ENCODE measurements at regions not wholly inside any gene's neighbourhood (a gene's known extent, or its start where the extent isn't known, plus 50 kb on each side); places are given as distances from the start of the nearest gene placed in this dataset.

DNA sequence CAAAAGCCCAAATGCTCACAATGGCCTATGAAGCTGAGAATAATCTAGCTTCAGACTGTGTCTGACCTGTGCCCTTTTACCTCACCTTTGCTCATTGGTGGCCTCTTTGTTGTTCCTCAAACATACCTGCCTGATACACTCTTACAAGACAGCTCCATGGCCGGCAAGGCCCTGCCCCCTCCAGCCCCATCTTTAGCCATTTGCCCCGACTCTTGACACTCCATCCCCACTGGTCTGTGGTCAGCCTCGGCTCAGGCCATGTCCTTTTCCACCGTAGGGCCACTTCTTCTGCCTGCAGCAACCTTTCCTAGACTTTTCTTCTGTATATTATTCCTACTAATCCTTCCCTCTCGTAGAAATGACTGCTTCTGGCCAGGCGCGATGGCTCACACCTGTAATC, 265.2 kb downstream of the RPS24 start:
- no peak for DNase-seq (ENCODE audit: low spot score)

- DNase-seq (ENCODE audit: low spot score) = no peak
These were observed 266.3 kb downstream of the RPS24 start for GRCh38 chr10:78299851-78300468.

DNA sequence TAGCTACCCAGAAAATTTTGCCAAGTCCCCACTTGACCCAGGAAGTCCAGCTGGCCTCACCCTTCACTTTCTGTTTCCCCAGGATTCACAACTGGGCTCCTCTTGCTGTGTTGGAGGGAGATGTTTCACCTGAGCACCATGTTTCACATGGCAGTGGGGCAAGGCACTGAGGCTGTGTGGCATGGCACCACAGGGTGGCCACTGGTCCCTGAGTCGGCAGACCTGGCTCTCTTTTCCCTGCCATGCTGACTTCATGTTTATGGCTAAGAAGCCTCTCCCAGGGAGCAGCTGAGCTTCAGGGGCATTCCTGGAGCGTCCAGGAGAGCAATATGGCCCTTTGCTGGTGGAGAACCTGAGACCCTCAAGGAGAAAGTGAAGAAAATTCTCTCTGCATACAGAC, 266.9 kb downstream of the RPS24 start:
- DNase-seq (ENCODE audit: low spot score) = no peak

DNA sequence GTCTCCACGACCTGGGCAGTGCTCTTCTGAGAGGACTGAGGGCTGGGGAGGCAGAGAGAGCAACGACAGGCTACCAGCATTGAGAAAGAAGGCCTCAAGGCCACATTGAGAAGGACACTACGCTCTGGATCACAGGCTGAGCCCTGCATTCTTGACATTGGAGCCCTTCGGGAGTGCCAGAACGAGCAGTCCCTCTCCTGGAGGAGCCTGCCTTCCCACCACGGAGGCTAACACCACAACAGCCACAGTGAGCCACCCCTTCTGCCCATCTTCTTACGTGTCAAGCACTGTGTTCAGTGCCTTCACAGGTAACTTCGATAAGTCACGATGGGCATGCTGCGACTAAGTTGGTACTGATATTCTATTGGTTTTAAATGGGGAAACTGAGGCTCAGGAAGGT, 267.8 kb downstream of the RPS24 start:
- no peak for DNase-seq (ENCODE audit: low spot score)

- no peak for DNase-seq (ENCODE audit: low spot score)
These were observed 268.5 kb downstream of the RPS24 start for GRCh38 chr10:78301891-78302738.

GRCh38 chr10:78302739-78302988, 269.0 kb downstream of the RPS24 start:
- DNase-seq (ENCODE audit: low spot score) = no peak

- DNase-seq (ENCODE audit: low spot score) = peak; percentile 93
These were observed 269.6 kb downstream of the RPS24 start for GRCh38 chr10:78302989-78303854.

DNA sequence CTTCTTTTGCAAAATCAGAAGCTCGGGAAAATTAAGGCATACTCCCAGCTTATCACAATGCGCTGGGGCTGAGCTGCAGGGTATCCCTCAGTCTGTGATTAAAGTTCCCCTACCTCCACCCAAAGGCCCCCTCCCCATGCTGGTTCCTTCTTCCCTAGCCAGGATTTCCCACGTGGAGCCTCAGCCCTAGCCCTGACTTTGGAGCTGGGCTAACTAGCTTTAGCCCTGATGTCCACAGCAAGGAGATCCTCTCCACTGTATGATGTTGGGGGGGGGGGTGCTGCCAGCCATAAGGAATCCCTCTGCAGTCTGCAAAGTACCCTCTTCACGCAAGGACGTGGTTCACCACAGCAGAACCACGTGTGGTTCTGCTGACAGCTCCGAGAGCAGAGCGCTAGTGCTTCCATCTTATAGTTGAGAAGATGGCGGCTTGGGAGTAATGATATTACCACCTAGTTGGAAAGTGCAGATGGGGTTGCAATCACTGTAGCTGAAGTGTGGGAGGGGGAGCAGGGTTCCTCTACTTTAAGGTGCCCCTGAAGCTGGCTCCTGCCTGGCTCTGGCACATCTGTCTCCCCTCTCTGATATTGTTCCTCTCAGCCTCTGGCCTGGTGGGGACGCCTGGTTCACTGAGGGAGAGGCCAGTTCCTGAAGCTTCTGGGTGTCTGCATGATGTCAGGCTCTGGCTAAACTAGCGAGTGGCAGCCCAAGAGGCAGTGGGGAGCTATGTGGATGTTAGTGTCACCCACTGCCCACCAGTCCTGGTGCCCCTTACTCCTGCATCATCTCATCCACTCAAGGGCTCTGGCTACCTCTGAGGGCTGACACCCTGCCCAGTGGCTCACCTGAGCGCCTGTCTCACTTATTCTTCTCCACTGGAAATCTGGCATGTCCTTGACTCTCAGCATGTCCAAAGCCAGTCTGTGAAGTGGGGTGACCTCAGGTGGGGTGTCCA, 270.7 kb downstream of the RPS24 start:
- DNase-seq (ENCODE audit: low spot score) = no peak

- no peak for DNase-seq (ENCODE audit: low spot score)
These were observed 271.6 kb downstream of the RPS24 start for GRCh38 chr10:78305311-78305710.

DNA sequence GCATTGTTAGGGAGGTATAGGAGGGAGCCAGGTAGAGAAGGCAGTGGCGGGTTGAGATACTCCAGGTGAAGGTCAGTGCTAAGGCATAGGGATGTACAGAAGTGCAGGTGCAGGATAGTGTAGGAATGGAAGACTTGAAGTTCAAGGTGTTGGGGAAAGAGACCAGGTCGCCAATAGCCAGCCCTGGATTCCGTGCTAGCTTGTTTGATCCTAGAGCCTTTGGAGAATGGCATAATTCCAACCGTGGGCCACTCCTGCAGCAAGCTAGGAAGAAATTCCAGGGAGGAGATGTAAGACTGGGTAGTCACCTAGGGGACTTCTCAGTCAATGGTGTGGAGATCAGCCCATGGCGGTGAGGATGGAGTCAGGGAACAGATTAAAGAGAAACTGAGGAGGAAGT, 272.7 kb downstream of the RPS24 start:
- DNase-seq (ENCODE audit: low spot score) = no peak

GRCh38 chr10:78307576-78307975, 273.9 kb downstream of the RPS24 start:
- no peak for DNase-seq (ENCODE audit: low spot score)

DNA sequence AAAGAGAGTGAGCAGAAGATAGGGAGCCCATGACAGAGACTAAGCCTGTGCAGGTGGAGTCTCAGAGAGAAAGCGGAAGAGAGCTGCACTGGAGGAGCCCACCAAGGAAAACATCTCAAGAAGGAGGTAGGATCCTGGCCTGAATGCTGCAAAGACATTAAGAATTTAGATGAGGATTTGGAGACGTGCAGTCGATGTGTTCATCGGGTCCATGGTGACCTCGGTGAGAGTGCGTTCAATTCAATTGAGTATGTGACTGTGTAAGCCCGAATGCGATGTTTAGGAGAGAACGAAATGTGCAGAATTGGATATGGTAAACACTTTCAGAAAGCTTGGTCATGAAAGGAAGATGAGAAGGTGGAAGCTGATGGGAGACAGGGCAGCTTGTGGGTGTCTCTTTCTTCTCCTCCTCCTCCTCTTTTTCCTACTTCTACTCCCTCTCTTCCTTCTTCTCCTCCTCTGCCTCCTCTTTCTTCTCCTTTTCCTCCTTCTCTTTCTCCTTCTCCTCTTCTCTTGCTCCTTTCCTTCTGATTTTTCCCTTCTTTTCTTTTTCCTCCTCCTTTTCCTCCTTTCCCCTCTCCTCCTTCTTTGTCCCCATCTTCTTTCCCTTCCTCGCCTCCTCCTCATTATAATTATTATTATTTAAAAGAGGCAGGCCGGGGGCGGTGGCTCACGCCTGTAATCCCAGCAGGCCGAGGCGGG, 276.0 kb downstream of the RPS24 start:
- DNase-seq (ENCODE audit: low spot score) = no peak

GRCh38 chr10:78310481-78311080, 276.9 kb downstream of the RPS24 start:
- no peak for DNase-seq (ENCODE audit: low spot score)

GRCh38 chr10:78312197-78313047, 278.8 kb downstream of the RPS24 start:
- no peak for DNase-seq (ENCODE audit: low spot score)

DNA sequence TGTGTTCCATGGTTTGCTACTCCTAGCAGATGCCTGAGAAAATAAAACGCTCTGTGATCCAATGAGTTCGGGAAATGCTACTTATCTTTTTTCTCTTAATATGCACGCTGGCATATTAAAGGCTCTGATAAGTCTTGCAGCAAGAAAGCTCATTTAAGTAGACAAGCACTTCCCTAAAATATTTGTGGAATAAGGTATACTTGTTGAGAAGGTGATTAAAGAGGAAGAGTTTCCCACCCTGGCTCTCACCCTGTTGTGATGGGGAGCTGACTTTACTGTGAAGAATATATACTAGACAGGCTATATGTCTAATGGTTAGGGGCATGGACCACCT, 279.4 kb downstream of the RPS24 start:
- DNase-seq (ENCODE audit: low spot score) = no peak

GRCh38 chr10:78313636-78314035, 280.0 kb downstream of the RPS24 start:
- DNase-seq (ENCODE audit: low spot score) = no peak

GRCh38 chr10:78314651-78315050, 281.0 kb downstream of the RPS24 start:
- no peak for DNase-seq (ENCODE audit: low spot score)

DNA sequence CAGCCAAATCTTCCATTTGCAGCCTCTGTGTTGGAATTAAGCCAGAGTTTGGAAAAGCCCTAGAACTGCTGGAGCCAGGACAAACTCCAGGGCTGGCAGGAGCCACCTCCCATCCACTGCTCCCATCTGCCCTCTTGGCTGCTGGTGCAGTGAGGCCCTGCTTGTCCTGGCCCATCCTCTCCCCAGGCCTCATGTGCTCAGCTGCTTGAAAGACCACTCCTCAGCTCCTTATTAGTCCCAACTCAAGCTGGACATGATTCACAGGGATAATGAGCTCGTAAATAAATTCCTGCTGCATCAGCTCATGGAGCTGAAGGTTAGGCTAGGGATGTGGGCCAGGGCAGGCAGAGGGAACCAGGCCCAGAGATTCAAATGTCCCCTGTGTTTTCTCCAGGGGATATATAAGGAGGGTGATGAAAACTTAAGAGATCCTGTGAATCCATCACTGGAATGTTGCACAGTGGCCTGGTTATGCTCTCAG, 282.8 kb downstream of the RPS24 start:
- DNase-seq (ENCODE audit: low spot score) = no peak

GRCh38 chr10:78318305-78318704, 284.6 kb downstream of the RPS24 start:
- no peak for DNase-seq (ENCODE audit: low spot score)

DNA sequence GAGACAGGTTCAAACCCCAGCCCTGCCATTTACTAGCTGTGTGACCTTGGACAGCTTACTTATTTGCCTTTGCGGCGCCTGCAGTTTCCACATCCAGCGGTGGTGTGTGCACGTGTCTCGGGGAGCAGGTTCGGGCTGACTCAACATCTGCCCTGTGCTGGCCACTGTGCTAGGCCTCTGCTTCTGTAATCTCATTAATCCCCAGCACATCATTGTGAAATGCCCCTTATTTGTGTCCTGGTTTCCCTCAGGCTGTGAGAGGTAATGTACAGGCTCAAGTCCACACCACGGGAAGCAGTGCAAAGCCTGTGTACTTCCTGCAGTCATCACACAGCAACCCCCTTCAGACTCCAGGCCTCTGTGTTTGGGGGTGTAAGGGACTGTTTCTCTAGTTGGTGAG, 285.7 kb downstream of the RPS24 start:
- no peak for DNase-seq (ENCODE audit: low spot score)

Measured in RKO (cell line).